Neural cell (in vitro differentiated cells): ENCODE measurements at regions not wholly inside any gene's neighbourhood (a gene's known extent, or its start where the extent isn't known, plus 50 kb on each side); places are given as distances from the start of the nearest gene placed in this dataset.

Experiments used
- EP300 ChIP-seq: fragments of 450-650 bp; conservative IDR thresholded peaks from 2 replicates; pipeline ENCODE4 v1.6.1; 2014; ENCODE audit warnings: antibody characterized with exemption, mild to moderate bottlenecking, moderate library complexity; ENCODE audit not compliant: poor library complexity, severe bottlenecking
- EZH2 ChIP-seq: fragments of 200-600, 300-800 bp; shearing (Covaris generic), sonication (generic); IDR thresholded peaks from 2 replicates; pipeline ENCODE4 v1.6.1; 2014; ENCODE audit warnings: antibody characterized with exemption, low read length, borderline replicate concordance, mild to moderate bottlenecking; ENCODE audit not compliant: insufficient read depth, poor library complexity, severe bottlenecking
- MXI1 ChIP-seq: fragments of 450-650 bp; conservative IDR thresholded peaks from 2 replicates; pipeline ENCODE4 v1.6.1; 2014; ENCODE audit warnings: antibody characterized with exemption, mild to moderate bottlenecking; ENCODE audit not compliant: poor library complexity, severe bottlenecking
- POLR2AphosphoS5 ChIP-seq: IDR thresholded peaks from 2 replicates; pipeline ENCODE4 v1.6.1; 2012
- RAD21 ChIP-seq: fragments of 450-650 bp; conservative IDR thresholded peaks from 2 replicates; pipeline ENCODE4 v1.6.1; 2014; ENCODE audit warnings: antibody characterized with exemption, mild to moderate bottlenecking, moderate library complexity
- SMC3 ChIP-seq: fragments of 450-650 bp; conservative IDR thresholded peaks from 2 replicates; pipeline ENCODE4 v1.6.1; 2014; ENCODE audit warnings: antibody characterized with exemption, mild to moderate bottlenecking, moderate library complexity; ENCODE audit not compliant: poor library complexity
- TAF1 ChIP-seq: IDR thresholded peaks from 2 replicates; pipeline ENCODE4 v1.6.1; 2012; ENCODE audit warnings: low read depth
- TF ChIP-seq, protein P1 (sequence below): fragments of 450-650 bp; IDR thresholded peaks from 2 replicates; pipeline ENCODE4 v1.5.1; 2014; ENCODE audit warnings: antibody characterized with exemption, mild to moderate bottlenecking, moderate library complexity; ENCODE audit not compliant: poor library complexity, severe bottlenecking
- TF ChIP-seq, protein P2 (sequence below): IDR thresholded peaks from 2 replicates; pipeline ENCODE4 v1.6.1; 2012; ENCODE audit warnings: borderline replicate concordance

DNA sequence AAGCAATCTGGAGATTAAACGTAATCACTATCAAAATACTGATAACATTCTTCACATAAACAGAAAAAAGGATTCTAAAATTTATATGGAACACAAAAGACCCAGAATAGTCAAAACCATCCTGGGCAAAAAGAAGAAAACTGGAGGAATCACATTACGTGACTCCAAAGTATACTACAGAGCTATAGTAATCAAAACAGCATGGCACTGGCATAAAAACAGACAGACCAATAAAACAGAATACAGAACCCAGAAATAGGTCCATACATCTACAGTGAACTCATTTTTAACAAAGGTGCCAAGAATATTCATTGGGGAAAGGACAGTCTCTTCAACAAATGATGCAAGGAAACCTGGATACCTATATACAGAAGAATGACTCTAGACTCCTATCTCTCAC lies 621.9 kb upstream of the CCDC54 start:
- TF ChIP-seq POLR2AphosphoS5 (no peak), EZH2 (no peak), MXI1 (no peak), EP300 (no peak), SMC3 (no peak), TAF1 (no peak), RAD21 (no peak)
- TF ChIP-seq, protein P1, sequence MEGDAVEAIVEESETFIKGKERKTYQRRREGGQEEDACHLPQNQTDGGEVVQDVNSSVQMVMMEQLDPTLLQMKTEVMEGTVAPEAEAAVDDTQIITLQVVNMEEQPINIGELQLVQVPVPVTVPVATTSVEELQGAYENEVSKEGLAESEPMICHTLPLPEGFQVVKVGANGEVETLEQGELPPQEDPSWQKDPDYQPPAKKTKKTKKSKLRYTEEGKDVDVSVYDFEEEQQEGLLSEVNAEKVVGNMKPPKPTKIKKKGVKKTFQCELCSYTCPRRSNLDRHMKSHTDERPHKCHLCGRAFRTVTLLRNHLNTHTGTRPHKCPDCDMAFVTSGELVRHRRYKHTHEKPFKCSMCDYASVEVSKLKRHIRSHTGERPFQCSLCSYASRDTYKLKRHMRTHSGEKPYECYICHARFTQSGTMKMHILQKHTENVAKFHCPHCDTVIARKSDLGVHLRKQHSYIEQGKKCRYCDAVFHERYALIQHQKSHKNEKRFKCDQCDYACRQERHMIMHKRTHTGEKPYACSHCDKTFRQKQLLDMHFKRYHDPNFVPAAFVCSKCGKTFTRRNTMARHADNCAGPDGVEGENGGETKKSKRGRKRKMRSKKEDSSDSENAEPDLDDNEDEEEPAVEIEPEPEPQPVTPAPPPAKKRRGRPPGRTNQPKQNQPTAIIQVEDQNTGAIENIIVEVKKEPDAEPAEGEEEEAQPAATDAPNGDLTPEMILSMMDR, result no peak
- TF ChIP-seq, protein P2, sequence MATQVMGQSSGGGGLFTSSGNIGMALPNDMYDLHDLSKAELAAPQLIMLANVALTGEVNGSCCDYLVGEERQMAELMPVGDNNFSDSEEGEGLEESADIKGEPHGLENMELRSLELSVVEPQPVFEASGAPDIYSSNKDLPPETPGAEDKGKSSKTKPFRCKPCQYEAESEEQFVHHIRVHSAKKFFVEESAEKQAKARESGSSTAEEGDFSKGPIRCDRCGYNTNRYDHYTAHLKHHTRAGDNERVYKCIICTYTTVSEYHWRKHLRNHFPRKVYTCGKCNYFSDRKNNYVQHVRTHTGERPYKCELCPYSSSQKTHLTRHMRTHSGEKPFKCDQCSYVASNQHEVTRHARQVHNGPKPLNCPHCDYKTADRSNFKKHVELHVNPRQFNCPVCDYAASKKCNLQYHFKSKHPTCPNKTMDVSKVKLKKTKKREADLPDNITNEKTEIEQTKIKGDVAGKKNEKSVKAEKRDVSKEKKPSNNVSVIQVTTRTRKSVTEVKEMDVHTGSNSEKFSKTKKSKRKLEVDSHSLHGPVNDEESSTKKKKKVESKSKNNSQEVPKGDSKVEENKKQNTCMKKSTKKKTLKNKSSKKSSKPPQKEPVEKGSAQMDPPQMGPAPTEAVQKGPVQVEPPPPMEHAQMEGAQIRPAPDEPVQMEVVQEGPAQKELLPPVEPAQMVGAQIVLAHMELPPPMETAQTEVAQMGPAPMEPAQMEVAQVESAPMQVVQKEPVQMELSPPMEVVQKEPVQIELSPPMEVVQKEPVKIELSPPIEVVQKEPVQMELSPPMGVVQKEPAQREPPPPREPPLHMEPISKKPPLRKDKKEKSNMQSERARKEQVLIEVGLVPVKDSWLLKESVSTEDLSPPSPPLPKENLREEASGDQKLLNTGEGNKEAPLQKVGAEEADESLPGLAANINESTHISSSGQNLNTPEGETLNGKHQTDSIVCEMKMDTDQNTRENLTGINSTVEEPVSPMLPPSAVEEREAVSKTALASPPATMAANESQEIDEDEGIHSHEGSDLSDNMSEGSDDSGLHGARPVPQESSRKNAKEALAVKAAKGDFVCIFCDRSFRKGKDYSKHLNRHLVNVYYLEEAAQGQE, result no peak
